Right hindlimb (tissue), 1 donor: ENCODE measurements at regions not wholly inside any gene's neighbourhood (a gene's known extent, or its start where the extent isn't known, plus 50 kb on each side); places are given as distances from the start of the nearest gene placed in this dataset.

Experiments used
- DNase-seq: peaks from one replicate; pipeline ENCODE4 v3.0.0-alpha.2; 2018

DNA sequence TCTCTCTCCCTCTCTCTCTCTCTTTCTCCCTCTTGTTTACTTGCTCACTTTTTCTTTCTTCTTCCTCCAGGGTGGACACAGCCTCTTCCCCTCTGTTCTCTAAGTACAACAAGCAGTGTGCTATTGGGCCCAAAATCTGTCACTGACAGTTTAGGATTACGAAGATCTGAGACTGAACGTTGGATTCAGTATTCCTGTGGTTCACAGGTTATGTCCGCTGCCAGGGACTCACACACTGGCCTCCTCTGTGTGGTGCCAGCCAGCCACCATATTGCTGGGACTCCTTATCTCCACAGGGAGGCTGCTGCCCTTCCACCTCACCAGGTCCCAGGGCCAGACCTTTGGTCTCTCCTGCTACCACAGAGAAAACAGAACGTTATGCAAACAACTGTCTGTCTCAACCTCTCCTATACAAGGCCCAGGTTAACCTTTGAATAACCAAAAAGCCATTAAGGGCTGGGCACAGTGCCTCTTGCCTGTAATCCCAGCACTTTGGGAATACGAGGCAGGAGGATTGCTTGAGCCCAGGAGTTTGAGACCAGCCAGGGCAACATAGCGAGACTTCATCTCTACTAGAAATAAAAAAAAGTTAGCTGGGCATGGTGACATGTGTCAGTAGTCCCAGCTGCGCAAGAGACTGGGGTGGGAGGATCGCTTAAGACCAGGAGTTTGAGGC is 171.9 kb upstream of the RAB4A start:
- peak; percentile 2 for DNase-seq

DNA sequence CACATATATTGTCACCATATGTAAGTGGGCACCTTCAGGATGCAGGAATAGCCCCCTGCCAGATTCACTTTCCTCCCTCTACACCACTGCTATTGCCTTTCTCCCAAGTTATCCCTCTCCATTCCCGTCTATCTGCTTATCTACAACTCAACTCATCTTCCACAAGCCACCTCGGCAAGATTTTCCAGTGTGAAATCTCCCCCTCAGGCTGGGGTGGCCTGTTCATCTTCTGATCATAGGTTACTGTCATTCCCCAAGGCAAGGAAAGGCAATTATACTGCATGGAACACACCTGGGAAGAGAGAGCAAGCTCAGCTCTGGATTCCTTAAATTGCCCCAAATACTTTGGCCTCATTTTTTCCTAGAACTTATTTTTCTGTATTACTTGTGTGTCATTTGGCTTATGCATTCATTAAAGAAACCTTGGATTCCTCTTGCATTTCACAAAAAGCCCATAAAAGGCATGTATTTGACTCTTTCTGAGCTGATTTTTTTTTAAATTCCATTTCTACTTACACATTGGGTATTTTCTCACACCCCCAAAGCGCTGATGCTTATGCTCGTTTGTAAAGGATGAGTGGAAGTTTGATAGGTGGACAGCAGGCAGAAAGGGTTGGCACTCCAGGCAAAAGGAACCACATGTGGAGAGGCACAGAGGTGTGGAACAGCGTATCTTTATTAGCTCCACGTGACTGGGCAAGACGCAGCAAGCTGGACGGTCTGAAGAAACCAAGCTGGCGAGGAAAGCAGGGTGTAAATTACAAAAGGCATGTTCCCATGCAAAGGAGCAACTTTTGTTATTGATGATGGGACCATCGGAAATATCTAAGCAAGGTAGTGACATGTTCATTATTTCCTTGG is 169.7 kb upstream of the RAB4A start:
- DNase-seq: no peak

DNA sequence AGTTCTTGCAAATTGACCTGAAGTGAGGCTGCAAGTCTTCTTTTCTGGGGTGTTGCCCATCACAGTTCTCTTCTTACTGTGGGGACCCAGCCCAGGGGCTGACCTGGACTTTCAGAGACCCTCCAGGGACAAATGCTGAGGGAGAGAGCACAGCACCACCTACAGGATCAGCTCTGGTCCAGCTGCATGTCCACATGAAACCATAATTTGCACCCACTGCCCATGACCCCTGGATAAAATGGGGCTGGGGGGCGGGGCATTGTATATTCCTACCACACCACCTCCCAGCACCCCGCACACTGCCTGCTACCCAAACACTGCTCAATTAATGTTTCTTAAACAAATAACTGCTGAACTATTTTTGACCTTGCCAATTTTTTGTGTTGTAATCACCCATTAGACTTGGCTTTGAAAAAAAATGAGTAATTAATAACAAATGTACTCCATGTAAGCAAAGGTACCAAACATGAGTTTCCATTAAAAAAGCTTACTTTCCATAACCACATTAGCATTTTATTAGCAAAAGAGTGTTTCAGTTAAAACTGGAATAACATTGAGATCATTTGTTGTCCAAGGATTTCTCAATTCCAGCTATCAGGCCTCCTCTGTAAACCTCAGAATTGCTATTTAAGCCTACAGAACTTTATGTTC is 168.0 kb upstream of the RAB4A start:
- no peak for DNase-seq

DNA sequence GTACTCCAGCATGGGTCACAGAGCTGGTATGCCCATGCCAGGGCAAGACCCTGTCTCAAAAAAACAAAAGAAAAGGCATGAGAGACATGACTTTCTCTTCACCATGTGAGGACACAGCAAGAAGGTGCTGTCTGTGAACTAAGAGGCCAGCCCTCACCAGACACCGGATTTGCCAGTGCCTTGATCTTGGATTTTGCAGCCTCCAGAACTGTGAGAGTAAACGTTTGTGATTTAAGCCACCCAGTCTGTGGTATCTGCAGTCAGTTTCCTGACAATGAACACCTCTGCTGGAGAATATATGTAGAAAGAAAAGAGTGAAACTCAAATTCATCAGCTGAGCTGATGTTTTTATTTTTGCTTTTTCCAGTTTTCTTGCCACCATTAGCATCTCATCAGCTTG is 166.3 kb upstream of the RAB4A start:
- no peak for DNase-seq

DNA sequence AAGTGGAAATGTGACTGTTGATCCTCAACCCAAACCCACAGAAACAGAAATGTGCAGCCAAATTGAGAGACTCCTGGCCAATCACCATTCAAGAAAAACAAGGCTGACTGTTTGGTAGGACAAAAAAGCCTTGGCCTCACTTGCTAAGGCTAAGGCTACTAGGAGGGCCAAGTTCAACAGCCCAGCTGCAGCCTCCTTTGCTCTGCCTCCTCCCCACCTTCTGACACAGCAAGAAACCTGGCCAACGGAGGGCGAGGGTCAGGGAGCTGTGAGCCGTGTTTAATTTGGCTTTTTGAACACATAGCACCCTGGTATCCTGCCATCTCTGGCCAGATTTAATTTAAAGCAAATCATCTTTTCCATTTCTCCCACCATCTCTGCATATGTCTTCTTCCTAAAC is 165.8 kb upstream of the RAB4A start:
- peak; percentile 11 for DNase-seq

DNA sequence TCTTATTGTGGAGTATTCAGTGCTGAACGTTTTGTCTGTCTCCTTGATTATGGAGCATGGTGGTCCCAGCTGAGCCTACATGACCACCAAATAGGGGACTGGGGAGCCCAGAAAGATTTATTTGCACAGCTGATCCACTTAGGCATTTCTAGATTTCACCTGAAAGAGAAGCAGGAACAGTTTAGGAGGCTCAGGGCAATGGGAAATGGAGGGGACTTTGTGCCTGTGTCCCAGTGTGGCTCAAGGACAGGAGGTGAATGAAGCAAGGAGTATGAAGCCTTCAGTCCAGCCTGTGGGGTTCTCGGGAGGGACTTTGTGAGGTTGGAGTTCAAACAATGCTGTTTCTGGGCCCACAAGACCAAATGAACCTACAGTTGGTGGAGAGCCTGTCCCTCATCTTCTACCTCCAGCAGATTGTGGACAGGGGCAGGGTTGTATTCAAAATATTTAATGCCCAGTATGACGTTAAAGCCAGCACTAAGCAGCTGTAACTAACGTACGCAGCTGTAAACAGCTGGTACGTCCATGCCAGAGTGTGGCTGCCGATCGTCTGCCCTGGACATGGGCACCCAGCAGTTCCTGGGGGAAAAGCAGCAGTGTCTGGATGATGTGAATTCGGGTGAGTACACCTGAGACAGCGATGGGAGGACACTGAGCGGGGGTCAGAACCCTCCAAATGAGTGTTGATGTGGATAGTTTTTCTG is 164.9 kb upstream of the RAB4A start:
- DNase-seq: peak; percentile 15

DNA sequence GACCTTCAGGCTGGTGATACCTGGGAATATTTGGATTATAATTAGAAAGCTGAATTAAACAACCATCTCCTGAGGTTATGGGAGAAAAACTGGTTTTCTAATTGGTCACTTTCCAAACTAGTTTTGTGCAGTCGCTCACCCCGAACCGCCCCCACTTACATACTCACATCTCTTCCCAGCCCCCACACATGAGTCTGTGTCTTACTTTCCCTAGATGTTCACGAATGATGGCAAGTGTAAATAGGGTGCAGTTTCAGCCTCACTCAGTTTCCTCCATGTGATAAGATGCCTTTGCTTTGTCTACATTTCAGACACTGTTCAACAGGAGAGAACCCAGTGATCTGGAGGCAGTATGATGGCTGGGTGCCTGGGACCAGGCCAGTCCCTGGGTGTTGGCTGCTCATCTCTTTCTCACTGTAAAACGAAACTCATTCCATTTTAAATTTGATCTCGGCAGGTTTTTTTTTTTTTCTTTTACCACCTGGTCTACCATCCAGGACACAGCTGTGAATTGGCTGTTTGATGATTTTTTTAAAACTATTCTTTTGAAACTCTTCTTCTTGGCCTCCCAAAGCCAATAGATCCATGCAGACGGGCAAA is 164.3 kb upstream of the RAB4A start:
- no peak for DNase-seq

DNA sequence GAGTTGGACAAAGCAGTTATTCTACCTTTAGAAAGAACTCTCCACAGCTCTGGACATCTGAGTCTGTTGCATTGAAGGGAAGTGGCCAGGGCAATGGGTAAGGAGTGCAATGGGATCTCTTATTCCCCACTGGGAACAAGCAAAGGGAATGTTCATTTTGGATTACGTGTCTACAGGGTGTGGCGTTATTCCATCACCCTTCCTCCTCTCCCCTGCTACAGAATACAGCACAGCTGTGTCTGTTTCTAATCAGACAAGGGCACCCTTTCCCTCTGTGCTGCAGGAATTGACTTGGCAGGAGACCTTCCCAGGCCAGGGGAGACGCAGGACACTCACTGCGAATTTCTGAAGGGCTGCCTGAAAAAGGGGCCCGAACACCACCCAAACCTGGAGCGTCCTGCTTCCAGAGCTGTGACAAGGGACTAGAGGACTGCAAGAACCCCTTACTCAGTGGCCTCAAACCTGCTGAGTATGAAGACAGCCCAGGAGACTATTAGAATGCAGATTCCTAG is 163.6 kb upstream of the RAB4A start:
- peak; percentile 7 for DNase-seq

DNA sequence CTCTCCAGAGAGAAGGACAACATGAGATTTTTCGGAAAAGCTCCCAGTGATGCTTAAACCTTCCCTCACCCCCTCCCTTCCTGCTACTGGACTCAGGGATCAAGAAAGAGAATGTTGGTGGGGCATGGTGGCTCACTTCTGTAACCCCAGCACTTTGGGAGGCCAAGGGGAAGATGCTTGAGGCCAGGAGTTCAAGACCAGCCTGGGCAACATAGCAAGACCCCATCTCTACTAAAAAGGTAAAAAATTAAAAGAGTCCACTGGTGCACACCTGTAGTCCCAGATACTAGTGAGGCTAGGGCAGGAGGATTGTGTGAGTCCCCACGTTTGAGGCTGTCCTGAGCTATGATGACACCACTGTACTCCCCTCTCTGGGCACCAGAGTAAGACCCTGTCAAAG is 162.9 kb upstream of the RAB4A start:
- peak; percentile 4 for DNase-seq

DNA sequence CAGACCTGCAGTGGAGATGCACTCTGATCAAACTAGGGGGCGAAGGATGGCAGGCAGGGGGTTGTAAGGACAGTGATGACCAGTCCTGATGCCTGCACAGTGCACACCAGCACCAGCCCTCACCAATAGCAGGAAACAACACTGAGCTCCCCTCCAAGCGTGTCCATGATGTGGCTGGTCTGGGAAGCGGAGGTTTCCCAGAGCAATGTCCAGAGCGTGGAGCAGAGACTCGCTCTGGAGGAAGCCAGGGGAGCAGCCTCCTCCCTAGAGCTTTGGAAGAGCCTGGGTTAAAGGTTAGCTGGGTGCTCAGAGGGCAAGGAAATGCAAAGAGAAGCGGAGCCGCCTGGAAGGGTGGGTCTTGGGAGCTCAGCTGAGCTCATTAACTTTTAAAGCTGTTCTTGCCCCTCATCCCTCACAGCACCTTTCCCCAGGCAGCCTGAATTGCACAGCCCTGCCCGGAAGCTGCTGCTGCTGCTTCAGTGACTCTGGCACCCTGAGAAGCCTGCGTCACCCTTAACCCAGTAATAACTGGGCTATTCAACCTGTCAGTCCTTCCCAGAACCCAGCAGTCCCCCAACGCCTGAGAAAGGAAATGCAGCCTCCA is 162.2 kb upstream of the RAB4A start:
- DNase-seq: no peak

DNA sequence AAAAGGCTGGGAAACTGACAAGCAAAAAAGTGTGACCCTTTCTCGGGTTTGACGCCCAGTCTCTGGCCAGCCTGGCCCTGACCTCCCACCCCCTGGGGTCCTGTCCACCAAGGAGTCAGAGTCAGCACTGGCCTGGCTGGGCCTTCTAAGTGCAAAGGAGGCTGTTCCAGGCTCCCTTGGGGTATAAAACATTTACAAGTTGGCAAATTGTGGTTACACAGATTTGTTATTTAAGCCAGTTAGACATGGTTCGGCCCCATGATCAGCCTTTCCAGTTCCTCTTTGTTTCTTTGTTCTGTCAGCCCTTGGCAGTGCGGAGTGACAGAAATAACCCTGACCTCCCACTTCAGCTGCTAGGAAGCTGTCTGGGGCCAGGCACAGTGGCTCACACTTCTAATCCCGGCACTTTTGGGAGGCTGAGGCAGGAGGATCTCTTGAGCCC is 161.6 kb upstream of the RAB4A start:
- no peak for DNase-seq

DNA sequence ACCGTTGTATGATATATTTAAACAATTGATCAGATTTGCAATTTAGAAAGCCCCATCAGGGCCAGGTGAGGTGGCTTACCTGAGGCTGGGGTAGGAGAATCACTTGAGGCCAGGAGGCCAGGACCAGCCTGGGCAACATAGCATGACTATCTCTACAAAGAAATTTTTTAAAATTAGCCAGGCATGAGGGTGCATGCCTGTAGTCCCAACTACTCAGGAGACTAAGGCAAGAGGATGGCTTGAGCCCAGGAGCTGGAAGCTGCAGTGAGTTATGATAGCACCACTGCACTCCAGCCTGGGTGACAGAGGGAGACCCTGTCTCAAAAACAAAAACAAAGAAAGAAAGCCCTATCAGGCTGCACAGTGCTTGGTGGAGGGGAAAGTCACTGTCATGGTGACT is 159.9 kb upstream of the RAB4A start:
- DNase-seq: no peak

DNA sequence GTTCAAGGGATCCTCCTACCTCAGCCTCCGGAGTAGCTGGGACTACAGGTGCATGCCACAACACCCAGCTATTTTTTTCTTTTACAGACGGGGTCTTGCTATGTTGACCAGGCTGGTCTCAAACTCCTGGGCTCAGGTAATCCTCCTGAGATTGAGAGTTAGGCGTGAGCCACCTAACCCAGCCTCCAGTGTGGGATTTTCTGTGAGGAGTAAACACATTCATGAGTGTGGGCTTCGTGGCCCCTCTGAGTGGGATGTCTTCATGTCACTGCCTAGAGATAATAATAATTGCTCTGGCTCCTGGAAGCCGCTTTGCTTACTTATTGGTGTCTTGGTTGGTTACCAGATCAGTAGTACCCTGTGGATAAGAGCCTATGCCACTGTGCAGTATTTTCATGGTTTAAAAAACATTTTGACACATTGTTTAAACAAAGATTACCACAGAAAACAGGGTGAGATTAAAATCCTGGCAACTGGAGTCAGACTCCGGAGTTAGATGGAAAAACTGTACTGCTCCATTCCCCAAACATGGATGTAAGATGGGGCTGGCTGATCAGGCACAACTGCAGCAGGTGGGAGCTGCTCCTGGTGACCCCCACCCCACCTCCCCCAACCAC is 159.1 kb upstream of the RAB4A start:
- DNase-seq: no peak

DNA sequence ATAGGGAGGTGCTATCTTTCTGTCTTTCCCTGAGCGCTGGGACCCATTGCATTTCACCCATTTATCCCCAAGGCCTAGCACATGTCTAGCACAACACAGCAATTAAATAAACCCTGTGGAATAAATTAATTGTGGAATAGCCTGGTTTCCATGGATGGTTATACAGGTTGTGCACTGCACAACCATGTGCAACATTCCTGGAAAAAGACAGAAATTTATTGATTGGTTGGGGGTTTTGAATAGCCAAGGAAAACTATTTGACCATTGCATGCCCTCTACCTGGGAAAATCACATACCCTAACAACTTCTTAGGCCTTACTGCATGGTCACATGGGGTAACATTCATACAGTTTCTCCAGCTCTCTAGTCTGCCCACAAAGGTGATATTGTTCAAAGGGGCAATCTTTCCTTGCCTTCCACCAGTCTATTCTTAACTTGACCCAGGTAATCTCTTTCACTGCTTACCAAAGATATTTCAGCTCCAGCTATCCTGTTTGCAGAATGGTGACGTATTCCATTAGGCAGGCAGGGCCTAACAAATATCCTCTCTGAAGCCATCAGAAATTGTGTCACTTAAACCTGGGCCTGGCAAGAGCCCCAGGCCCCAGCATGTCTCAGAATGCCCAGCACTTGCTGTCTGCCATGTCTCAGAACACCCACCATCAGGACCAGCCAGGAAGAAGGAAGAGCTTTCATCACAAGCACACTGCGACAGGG is 157.9 kb upstream of the RAB4A start:
- DNase-seq: no peak

DNA sequence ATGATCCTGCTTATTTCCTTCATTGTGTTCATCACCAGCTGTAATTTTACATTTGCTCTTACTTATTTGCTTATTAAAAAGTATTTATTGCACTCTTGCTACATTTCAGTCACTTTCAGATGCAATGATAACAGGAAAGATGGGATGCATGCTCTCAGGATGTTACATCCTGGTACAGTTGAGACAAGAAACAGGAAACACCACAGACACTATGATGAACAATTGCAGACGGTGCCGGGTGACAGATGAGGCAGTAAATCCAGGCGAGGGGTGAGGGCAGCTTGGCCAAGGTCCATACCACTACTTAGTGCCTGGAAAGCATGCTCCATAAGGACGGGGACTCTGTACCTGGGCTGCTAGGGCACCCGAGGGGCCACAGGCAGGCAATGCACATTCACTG is 156.6 kb upstream of the RAB4A start:
- DNase-seq: no peak

DNA sequence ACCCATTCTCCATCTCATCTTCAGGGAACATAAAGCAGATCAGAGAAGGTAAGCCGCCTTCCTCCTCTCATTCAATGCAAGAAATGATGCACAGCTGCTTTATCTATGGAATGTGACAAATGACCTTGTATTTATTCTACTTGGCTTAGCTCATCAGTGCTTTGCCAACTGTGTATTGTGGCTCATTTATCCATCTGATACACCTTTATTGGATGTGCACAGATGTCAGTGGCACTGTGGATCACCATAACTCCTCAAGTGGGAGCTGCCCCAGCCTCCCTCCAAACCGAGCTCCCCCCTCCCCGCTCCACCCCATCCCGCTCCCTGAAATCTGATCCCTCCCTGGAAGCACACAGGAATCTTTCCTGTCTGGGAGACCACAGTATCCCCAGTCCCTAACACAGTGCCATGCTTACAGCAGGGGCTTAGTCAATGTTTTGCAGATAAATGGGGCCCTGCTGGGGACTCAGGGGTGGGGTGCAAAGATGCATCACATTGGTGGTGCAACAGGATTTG is 156.0 kb upstream of the RAB4A start:
- peak; percentile 35 for DNase-seq

DNA sequence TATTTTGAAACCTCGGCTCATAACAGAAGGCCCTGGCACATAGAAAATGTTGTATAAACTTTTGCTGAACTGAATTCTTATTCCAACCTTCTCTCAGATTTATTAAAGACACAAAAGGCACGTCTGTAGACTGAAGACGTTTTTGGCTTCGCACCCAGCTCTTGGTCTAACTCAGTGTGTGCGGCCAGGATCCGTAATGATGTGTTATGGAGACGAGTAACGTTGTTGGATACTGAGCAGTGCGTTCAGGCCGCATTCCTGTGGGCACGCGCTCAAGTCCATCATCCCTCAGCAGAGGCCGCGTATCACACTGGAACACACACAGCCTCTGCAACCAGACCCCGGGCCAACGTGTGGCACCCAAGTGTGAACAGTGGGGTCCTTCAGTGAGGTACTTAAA is 154.8 kb upstream of the RAB4A start:
- peak; percentile 72 for DNase-seq

DNA sequence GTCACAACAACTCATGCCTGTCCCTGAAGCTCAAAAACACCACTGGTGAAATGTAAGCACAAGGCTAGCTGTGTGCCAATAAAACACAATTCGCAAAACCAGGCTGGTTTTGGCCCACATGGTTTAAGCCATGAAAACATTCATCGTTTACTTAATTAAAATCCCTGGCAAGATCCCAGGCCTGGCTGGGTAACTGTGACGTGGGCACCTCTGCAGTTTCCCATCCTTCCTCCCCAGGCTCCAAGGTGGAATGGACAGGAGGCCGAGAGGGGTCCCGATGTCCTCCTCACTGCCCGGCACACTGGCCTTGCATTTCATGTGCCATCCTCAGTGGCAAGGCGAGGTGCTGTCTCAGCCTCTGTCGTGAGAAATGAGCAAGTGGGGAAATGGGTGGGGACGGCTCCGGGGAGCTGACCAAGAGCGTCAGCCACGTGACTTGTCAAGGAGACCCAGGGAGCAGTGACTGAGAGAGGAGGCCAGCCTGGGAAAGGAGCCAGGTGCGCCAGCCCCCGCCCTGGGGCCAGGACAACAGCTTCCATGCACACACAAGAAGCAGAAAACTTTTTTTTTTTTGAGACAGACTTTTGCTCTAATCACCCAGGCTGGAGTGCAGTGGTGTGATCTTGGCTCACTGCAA is 153.1 kb upstream of the RAB4A start:
- peak; percentile 56 for DNase-seq

DNA sequence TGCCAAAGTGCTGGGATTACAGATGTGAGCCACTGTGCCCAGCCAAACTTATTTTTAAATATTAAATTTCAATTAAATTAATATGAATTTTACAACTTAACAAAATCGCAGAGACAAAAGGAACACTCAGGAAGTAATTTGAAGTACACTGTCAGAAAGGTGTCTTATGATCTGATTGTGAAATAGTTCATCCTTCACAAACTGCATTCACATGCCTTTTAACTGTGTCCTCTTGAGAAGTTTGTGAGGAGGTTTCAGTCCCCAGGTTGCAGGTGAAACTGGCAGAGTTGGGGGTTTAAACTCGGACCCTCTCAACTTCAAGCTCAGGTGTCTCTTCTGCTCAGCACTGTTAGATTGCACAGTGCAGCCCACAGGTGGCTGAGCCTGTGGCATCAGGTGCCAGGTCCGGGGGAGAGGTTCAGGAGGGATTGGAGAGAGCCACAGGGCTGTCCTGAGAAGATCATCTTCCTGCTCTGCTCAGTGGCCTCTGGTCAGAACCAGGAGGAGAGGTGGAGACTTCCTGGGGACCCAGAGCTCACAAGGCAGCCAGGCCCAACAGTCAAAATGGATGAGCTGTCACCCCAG is 152.3 kb upstream of the RAB4A start:
- no peak for DNase-seq

DNA sequence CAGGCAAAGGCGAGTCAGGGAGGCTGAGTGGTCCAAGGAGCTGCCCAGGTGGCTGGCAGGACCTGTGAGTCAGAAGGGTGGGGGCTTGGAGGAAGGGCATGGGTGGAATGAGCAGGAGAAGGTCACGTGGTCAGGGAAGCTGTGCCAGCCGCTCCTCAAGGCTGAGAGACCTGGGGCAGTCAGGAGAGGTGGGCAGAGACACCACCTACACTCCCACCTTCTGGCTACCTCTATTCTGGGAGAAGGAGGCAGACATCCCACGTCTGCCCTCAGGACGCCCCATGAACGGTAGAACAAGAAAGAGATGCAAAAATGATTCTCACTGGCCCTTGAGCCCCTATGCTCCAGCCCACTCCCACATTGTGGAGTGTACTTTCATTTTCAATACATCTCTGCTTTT is 151.8 kb upstream of the RAB4A start:
- no peak for DNase-seq
